ENCODE measurements at regions not wholly inside any gene's neighbourhood (a gene's known extent, or its start where the extent isn't known, plus 50 kb on each side); places are given as distances from the start of the nearest gene placed in this dataset.
A peak's percentile ranks its signal among the peaks of the same experiment; 100 is the strongest.
"Not testable (repeated sequence)": the region's sequence is repeated elsewhere in the genome, so short reads cannot be mapped to it uniquely, and the experiment has no call there.

DNA sequence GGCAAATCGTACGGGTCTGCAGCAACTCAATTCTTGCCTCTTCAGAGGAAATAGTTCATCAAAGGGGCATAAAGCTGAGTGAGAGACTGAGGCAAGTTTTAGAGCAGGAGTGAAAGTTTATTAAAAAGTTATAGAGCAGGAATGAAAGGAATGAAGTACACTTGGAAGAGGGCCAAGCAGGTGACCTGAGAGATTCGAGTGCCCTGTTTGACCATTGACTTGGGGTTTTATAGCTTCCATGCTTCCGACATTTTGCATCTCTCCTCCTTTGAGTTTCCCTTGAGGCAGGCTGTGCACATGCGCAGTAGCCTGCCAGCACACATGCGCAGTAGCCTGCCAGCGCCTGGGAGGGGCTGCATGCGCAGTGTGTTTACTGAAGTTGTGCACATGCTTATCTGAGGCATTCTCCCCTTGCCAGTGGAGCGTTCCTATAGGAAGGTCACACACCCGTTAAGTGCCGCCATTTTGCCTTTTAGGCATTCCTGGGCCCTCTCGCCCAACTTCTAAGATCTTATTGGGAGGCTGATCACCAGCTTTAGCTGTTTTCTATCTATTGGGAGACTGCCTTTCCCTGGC lies 265.5 kb upstream of the MGAT5 start:
- H3K4me3 ChIP-seq (ENCODE audit: low read length), result no peak overlapping the region
- peaks cover 6% of the 10 kb centered on the region for H3K27me3 ChIP-seq (replicated peaks; ENCODE audit: control insufficient read depth, insufficient read depth, low read length)
- DNase-seq (ENCODE audit: low read depth), result no peak
- H3K4me1 ChIP-seq (ENCODE audit: control insufficient read depth, insufficient read depth, low read length), result peaks cover 13% of the 10 kb centered on the region
- no peaks in the 10 kb centered on the region for H3K36me3 ChIP-seq (ENCODE audit: control insufficient read depth, insufficient read depth, low read length, severe bottlenecking)
- no peak overlapping the region for H3K9ac ChIP-seq (ENCODE audit: low read length)
- H3K9me3 ChIP-seq (ENCODE audit: control insufficient read depth, low read length), result no peaks in the 10 kb centered on the region

- H3K27me3 ChIP-seq (replicated peaks; ENCODE audit: control insufficient read depth, insufficient read depth, low read length), result peaks cover 6% of the 10 kb centered on the region
- H3K4me1 ChIP-seq (ENCODE audit: control insufficient read depth, insufficient read depth, low read length), result peaks cover 6% of the 10 kb centered on the region
- no peaks in the 10 kb centered on the region for H3K36me3 ChIP-seq (ENCODE audit: control insufficient read depth, insufficient read depth, low read length, severe bottlenecking)
- H3K4me3 ChIP-seq (ENCODE audit: low read length), result no peak overlapping the region
- H3K9ac ChIP-seq (ENCODE audit: low read length), result no peak overlapping the region
- H3K9me3 ChIP-seq (ENCODE audit: control insufficient read depth, low read length), result no peaks in the 10 kb centered on the region
- DNase-seq (ENCODE audit: low read depth), result no peak
Measured at GRCh38 chr2:133991606-133992168, 262.2 kb upstream of the MGAT5 start.

- no peak for DNase-seq (ENCODE audit: low read depth)
Measured at GRCh38 chr2:133992454-133992853, 261.4 kb upstream of the MGAT5 start.

GRCh38 chr2:133993160-133993559 lies 260.7 kb upstream of the MGAT5 start:
- H3K4me1 ChIP-seq (ENCODE audit: control insufficient read depth, insufficient read depth, low read length), result no peaks in the 10 kb centered on the region
- H3K36me3 ChIP-seq (ENCODE audit: control insufficient read depth, insufficient read depth, low read length, severe bottlenecking), result no peaks in the 10 kb centered on the region
- H3K4me3 ChIP-seq (ENCODE audit: low read length), result no peak overlapping the region
- H3K27me3 ChIP-seq (replicated peaks; ENCODE audit: control insufficient read depth, insufficient read depth, low read length), result peaks cover 6% of the 10 kb centered on the region
- peaks cover 4% of the 10 kb centered on the region for H3K9me3 ChIP-seq (ENCODE audit: control insufficient read depth, low read length)
- H3K9ac ChIP-seq (ENCODE audit: low read length), result no peak overlapping the region
- no peak for DNase-seq (ENCODE audit: low read depth)

More at GRCh38 chr2:133992454-133992853, 261.4 kb upstream of the MGAT5 start:
- no peak overlapping the region for H3K9ac ChIP-seq (ENCODE audit: low read length)
- H3K27me3 ChIP-seq (replicated peaks; ENCODE audit: control insufficient read depth, insufficient read depth, low read length), result peaks cover 6% of the 10 kb centered on the region
- H3K9me3 ChIP-seq (ENCODE audit: control insufficient read depth, low read length), result no peaks in the 10 kb centered on the region
- H3K36me3 ChIP-seq (ENCODE audit: control insufficient read depth, insufficient read depth, low read length, severe bottlenecking), result no peaks in the 10 kb centered on the region
- no peaks in the 10 kb centered on the region for H3K4me1 ChIP-seq (ENCODE audit: control insufficient read depth, insufficient read depth, low read length)
- H3K4me3 ChIP-seq (ENCODE audit: low read length), result no peak overlapping the region

DNA sequence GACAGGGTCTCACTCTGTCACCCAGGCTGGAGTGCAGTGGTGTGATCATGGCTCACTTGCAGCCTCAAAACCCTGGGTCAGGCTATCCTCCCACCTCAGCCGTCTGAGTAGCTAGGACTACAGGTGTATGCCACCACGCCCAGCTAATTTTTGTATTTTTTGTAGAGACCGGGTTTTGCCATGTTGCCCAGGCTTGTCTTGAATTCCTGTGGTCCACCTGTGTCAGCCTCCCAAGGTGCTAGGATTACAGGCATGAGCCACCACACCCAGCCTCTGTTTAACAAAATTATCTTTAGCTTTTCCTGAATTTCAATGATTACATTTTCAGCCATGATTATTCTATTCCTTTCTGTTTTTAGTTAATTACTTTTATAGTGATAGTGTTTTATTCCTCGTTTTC lies 255.1 kb upstream of the MGAT5 start:
- DNase-seq (ENCODE audit: low read depth); H3K9me3 ChIP-seq (ENCODE audit: control insufficient read depth, low read length); H3K36me3 ChIP-seq (ENCODE audit: control insufficient read depth, insufficient read depth, low read length, severe bottlenecking); H3K4me1 ChIP-seq (ENCODE audit: control insufficient read depth, insufficient read depth, low read length); H3K9ac ChIP-seq (ENCODE audit: low read length); H3K27me3 ChIP-seq (replicated peaks; ENCODE audit: control insufficient read depth, insufficient read depth, low read length); H3K4me3 ChIP-seq (ENCODE audit: low read length): not testable (repeated sequence)

DNA sequence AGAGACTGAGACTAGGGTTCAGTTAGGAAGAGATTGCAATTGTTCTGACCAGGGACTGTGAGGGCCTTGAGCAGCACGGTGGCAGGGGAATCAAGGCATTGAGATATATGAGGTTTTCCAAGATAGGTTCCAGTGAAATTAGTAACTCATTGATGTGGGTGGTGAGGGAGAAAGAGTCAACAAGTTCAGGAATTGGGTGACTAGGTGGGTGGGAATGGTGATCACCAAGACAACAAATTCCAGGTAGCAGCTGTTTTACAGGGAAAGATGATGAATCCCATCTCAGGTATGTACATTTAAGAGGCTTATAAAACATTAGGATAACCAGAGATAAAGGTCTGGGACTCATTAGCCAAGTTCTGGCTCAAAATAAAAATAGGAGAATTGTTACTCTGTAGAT lies 251.5 kb upstream of the MGAT5 start:
- no peak for DNase-seq (ENCODE audit: low read depth)
- no peak overlapping the region for H3K9ac ChIP-seq (ENCODE audit: low read length)
- H3K4me3 ChIP-seq (ENCODE audit: low read length), result no peak overlapping the region
- no peaks in the 10 kb centered on the region for H3K36me3 ChIP-seq (ENCODE audit: control insufficient read depth, insufficient read depth, low read length, severe bottlenecking)
- H3K27me3 ChIP-seq (replicated peaks; ENCODE audit: control insufficient read depth, insufficient read depth, low read length), result no peaks in the 10 kb centered on the region
- no peaks in the 10 kb centered on the region for H3K4me1 ChIP-seq (ENCODE audit: control insufficient read depth, insufficient read depth, low read length)
- peaks cover 4% of the 10 kb centered on the region for H3K9me3 ChIP-seq (ENCODE audit: control insufficient read depth, low read length)

- H3K4me1 ChIP-seq (ENCODE audit: control insufficient read depth, insufficient read depth, low read length), result no peaks in the 10 kb centered on the region
- H3K9ac ChIP-seq (ENCODE audit: low read length), result no peak overlapping the region
- H3K27me3 ChIP-seq (replicated peaks; ENCODE audit: control insufficient read depth, insufficient read depth, low read length), result no peaks in the 10 kb centered on the region
- H3K36me3 ChIP-seq (ENCODE audit: control insufficient read depth, insufficient read depth, low read length, severe bottlenecking), result no peaks in the 10 kb centered on the region
- H3K9me3 ChIP-seq (ENCODE audit: control insufficient read depth, low read length), result peaks cover 2% of the 10 kb centered on the region
- no peak overlapping the region for H3K4me3 ChIP-seq (ENCODE audit: low read length)
- no peak for DNase-seq (ENCODE audit: low read depth)
Measured at GRCh38 chr2:134002921-134003320, 251.0 kb upstream of the MGAT5 start.

DNA sequence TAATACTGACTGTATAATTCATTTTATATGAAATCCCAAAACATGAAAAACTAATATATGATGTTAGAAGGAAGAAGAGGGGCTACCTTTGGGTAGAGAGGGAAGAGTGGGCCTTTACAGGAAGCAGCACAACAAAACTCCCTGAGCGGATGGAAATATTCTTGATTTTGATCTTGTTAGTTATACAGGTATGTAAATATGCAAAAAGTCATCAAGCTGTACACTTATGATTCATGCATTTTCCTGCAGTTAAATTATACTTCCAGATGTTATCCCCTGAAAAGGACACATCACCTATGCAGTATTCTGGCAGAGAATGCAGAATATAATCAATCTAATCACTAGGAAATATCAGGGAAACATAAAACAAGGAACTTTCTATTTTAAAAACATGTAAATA lies 249.4 kb upstream of the MGAT5 start:
- no peak overlapping the region for H3K4me3 ChIP-seq (ENCODE audit: low read length)
- peaks cover 4% of the 10 kb centered on the region for H3K27me3 ChIP-seq (replicated peaks; ENCODE audit: control insufficient read depth, insufficient read depth, low read length)
- no peak for DNase-seq (ENCODE audit: low read depth)
- H3K4me1 ChIP-seq (ENCODE audit: control insufficient read depth, insufficient read depth, low read length), result no peaks in the 10 kb centered on the region
- no peaks in the 10 kb centered on the region for H3K36me3 ChIP-seq (ENCODE audit: control insufficient read depth, insufficient read depth, low read length, severe bottlenecking)
- no peaks in the 10 kb centered on the region for H3K9me3 ChIP-seq (ENCODE audit: control insufficient read depth, low read length)
- H3K9ac ChIP-seq (ENCODE audit: low read length), result no peak overlapping the region

- DNase-seq (ENCODE audit: low read depth), result peak; percentile 47
- H3K9ac ChIP-seq (ENCODE audit: low read length), result no peak overlapping the region
- H3K4me1 ChIP-seq (ENCODE audit: control insufficient read depth, insufficient read depth, low read length), result no peaks in the 10 kb centered on the region
- peaks cover under 1% of the 10 kb centered on the region for H3K9me3 ChIP-seq (ENCODE audit: control insufficient read depth, low read length)
- H3K27me3 ChIP-seq (replicated peaks; ENCODE audit: control insufficient read depth, insufficient read depth, low read length), result peaks cover 7% of the 10 kb centered on the region
- no peak overlapping the region for H3K4me3 ChIP-seq (ENCODE audit: low read length)
- H3K36me3 ChIP-seq (ENCODE audit: control insufficient read depth, insufficient read depth, low read length, severe bottlenecking), result no peaks in the 10 kb centered on the region
Measured at GRCh38 chr2:134008837-134009236, 245.0 kb upstream of the MGAT5 start.

GRCh38 chr2:134009440-134009839 lies 244.4 kb upstream of the MGAT5 start:
- Histone ChIP-seq H3K9me3 (ENCODE audit: control insufficient read depth, low read length) (peaks cover 6% of the 10 kb centered on the region), H3K36me3 (ENCODE audit: control insufficient read depth, insufficient read depth, low read length, severe bottlenecking) (no peaks in the 10 kb centered on the region), H3K4me3 (ENCODE audit: low read length) (no peak overlapping the region), H3K9ac (ENCODE audit: low read length) (no peak overlapping the region), H3K4me1 (ENCODE audit: control insufficient read depth, insufficient read depth, low read length) (no peaks in the 10 kb centered on the region), H3K27me3 (replicated peaks; ENCODE audit: control insufficient read depth, insufficient read depth, low read length) (peaks cover 7% of the 10 kb centered on the region)
- no peak for DNase-seq (ENCODE audit: low read depth)

GRCh38 chr2:134009906-134010305 lies 244.0 kb upstream of the MGAT5 start:
- not testable (repeated sequence) for H3K36me3 ChIP-seq (ENCODE audit: control insufficient read depth, insufficient read depth, low read length, severe bottlenecking); H3K27me3 ChIP-seq (replicated peaks; ENCODE audit: control insufficient read depth, insufficient read depth, low read length); H3K9ac ChIP-seq (ENCODE audit: low read length); H3K4me3 ChIP-seq (ENCODE audit: low read length); H3K4me1 ChIP-seq (ENCODE audit: control insufficient read depth, insufficient read depth, low read length); DNase-seq (ENCODE audit: low read depth); H3K9me3 ChIP-seq (ENCODE audit: control insufficient read depth, low read length)

Data from adipocyte (in vitro differentiated cells).